HFF-Myc (cell line): ENCODE measurements at regions not wholly inside any gene's neighbourhood (a gene's known extent, or its start where the extent isn't known, plus 50 kb on each side); places are given as distances from the start of the nearest gene placed in this dataset.
A peak's percentile ranks its signal among the peaks of the same experiment; 100 is the strongest.

Source experiments
- DNase-seq: peaks from one replicate; pipeline ENCODE4 v3.0.0-alpha.2; 2011; ENCODE audit warnings: low read depth; ENCODE audit errors: extremely low read depth
- H3K4me3 ChIP-seq: replicated peaks from 2 replicates; pipeline ENCODE4 v1.5.1; 2011; ENCODE audit warnings: low read depth, mild to moderate bottlenecking, control low read depth, low read length
- CTCF ChIP-seq: IDR thresholded peaks from 2 replicates; pipeline ENCODE4 v1.5.1; 2012; ENCODE audit warnings: mild to moderate bottlenecking, low read depth, low read length, control low read depth; ENCODE audit errors: missing control alignments

GRCh38 chr2:149744865-149745264 lies 157.3 kb upstream of the MMADHC start:
- no peak for DNase-seq
- H3K4me3 ChIP-seq = no peak overlapping the region
- TF ChIP-seq CTCF = no peak

GRCh38 chr2:149743842-149744448 lies 156.4 kb upstream of the MMADHC start:
- H3K4me3 ChIP-seq = no peak overlapping the region
- DNase-seq = peak; percentile 95
- TF ChIP-seq CTCF = no peak

GRCh38 chr2:149741646-149742045 lies 154.1 kb upstream of the MMADHC start:
- no peak overlapping the region for H3K4me3 ChIP-seq
- DNase-seq = peak; percentile 96
- TF ChIP-seq CTCF = no peak

- no peak overlapping the region for H3K4me3 ChIP-seq
- no peak for DNase-seq
- no peak for TF ChIP-seq CTCF
Measured at GRCh38 chr2:149740490-149740889, 152.9 kb upstream of the MMADHC start.

- TF ChIP-seq CTCF = no peak
- H3K4me3 ChIP-seq = no peak overlapping the region
- DNase-seq = no peak
Measured at GRCh38 chr2:149739883-149740265, 152.3 kb upstream of the MMADHC start.

GRCh38 chr2:149739171-149739882 lies 151.8 kb upstream of the MMADHC start:
- no peak for TF ChIP-seq CTCF
- DNase-seq = no peak

GRCh38 chr2:149738767-149739166 lies 151.2 kb upstream of the MMADHC start:
- DNase-seq = no peak
- no peak overlapping the region for H3K4me3 ChIP-seq
- no peak for TF ChIP-seq CTCF

More at GRCh38 chr2:149739171-149739882, 151.8 kb upstream of the MMADHC start:
- H3K4me3 ChIP-seq = no peak overlapping the region
